ENCODE measurements at regions not wholly inside any gene's neighbourhood (a gene's known extent, or its start where the extent isn't known, plus 50 kb on each side); places are given as distances from the start of the nearest gene placed in this dataset.

GRCh38 chr20:11031300-11031699 is 357.5 kb upstream of the JAG1 start:
- no peaks in the 10 kb centered on the region for H3K27me3 Mint-ChIP-seq (ENCODE audit: low read depth)
- DNase-seq (ENCODE audit: low read depth, low spot score): no peak
- no peak overlapping the region for H3K4me3 Mint-ChIP-seq
- H3K9me3 Mint-ChIP-seq: peaks cover 23% of the 10 kb centered on the region
- no peak for TF ChIP-seq CTCF (conservative IDR thresholded peaks at IDR 0.05)
- H3K4me1 Mint-ChIP-seq: peaks cover 11% of the 10 kb centered on the region
- no peak overlapping the region for H3K27ac Mint-ChIP-seq (ENCODE audit: unreplicated experiment)
- H3K36me3 Mint-ChIP-seq (ENCODE audit: low read depth): peaks cover 9% of the 10 kb centered on the region

- H3K4me1 Mint-ChIP-seq: peaks cover under 1% of the 10 kb centered on the region
- H3K4me3 Mint-ChIP-seq: no peak overlapping the region
- TF ChIP-seq CTCF (conservative IDR thresholded peaks at IDR 0.05): no peak
- peaks cover 19% of the 10 kb centered on the region for H3K9me3 Mint-ChIP-seq
- H3K27me3 Mint-ChIP-seq (ENCODE audit: low read depth): no peaks in the 10 kb centered on the region
- DNase-seq (ENCODE audit: low read depth, low spot score): no peak
- peaks cover 9% of the 10 kb centered on the region for H3K36me3 Mint-ChIP-seq (ENCODE audit: low read depth)
- H3K27ac Mint-ChIP-seq (ENCODE audit: unreplicated experiment): no peak overlapping the region
Measured at GRCh38 chr20:11032611-11033010, 358.8 kb upstream of the JAG1 start.

- Mint-ChIP-seq H3K27me3 (ENCODE audit: low read depth) (no peaks in the 10 kb centered on the region), H3K36me3 (ENCODE audit: low read depth) (peaks cover 9% of the 10 kb centered on the region), H3K4me1 (no peaks in the 10 kb centered on the region), H3K9me3 (peaks cover 19% of the 10 kb centered on the region), H3K4me3 (no peak overlapping the region), H3K27ac (ENCODE audit: unreplicated experiment) (no peak overlapping the region)
- TF ChIP-seq CTCF (conservative IDR thresholded peaks at IDR 0.05): no peak
- no peak for DNase-seq (ENCODE audit: low read depth, low spot score)
Measured at GRCh38 chr20:11034025-11034424, 360.2 kb upstream of the JAG1 start.

- no peaks in the 10 kb centered on the region for H3K27me3 Mint-ChIP-seq (ENCODE audit: low read depth)
- no peak for DNase-seq (ENCODE audit: low read depth, low spot score)
- H3K9me3 Mint-ChIP-seq: peaks cover 21% of the 10 kb centered on the region
- no peak overlapping the region for H3K27ac Mint-ChIP-seq (ENCODE audit: unreplicated experiment)
- no peak for TF ChIP-seq CTCF (conservative IDR thresholded peaks at IDR 0.05)
- H3K36me3 Mint-ChIP-seq (ENCODE audit: low read depth): peaks cover 9% of the 10 kb centered on the region
- H3K4me3 Mint-ChIP-seq: no peak overlapping the region
- no peaks in the 10 kb centered on the region for H3K4me1 Mint-ChIP-seq
Measured at GRCh38 chr20:11035211-11035610, 361.4 kb upstream of the JAG1 start.

- H3K27ac Mint-ChIP-seq (ENCODE audit: unreplicated experiment): no peak overlapping the region
- H3K36me3 Mint-ChIP-seq (ENCODE audit: low read depth): peaks cover 4% of the 10 kb centered on the region
- no peak overlapping the region for H3K4me3 Mint-ChIP-seq
- no peak for TF ChIP-seq CTCF (conservative IDR thresholded peaks at IDR 0.05)
- no peaks in the 10 kb centered on the region for H3K27me3 Mint-ChIP-seq (ENCODE audit: low read depth)
- no peak for DNase-seq (ENCODE audit: low read depth, low spot score)
- peaks cover 7% of the 10 kb centered on the region for H3K9me3 Mint-ChIP-seq
- peaks cover 11% of the 10 kb centered on the region for H3K4me1 Mint-ChIP-seq
Measured at GRCh38 chr20:11041396-11041795, 367.6 kb upstream of the JAG1 start.

GRCh38 chr20:11043001-11043400 is 369.2 kb upstream of the JAG1 start:
- Mint-ChIP-seq H3K36me3 (ENCODE audit: low read depth) (peaks cover 4% of the 10 kb centered on the region), H3K27ac (ENCODE audit: unreplicated experiment) (no peak overlapping the region), H3K4me1 (peaks cover 12% of the 10 kb centered on the region), H3K9me3 (peaks cover 7% of the 10 kb centered on the region), H3K27me3 (ENCODE audit: low read depth) (no peaks in the 10 kb centered on the region), H3K4me3 (no peak overlapping the region)
- no peak for TF ChIP-seq CTCF (conservative IDR thresholded peaks at IDR 0.05)
- DNase-seq (ENCODE audit: low read depth, low spot score): no peak

Measured in neural crest cell (in vitro differentiated cells).